Nucleus accumbens (tissue), 56 donors: ENCODE measurements at regions not wholly inside any gene's neighbourhood (a gene's known extent, or its start where the extent isn't known, plus 50 kb on each side); places are given as distances from the start of the nearest gene placed in this dataset.

ENCODE experiments used
- DNase-seq, 56 donors: peaks; one replicate each; lab custom pipeline; 2025; lab: John Stamatoyannopoulos, UW

GRCh38 chr1:14323568-14324247, 274.8 kb upstream of the KAZN start:
- no peak for DNase-seq

GRCh38 chr1:14324248-14324630, 274.2 kb upstream of the KAZN start:
- no peak for DNase-seq

- no peak for DNase-seq
These were observed 271.6 kb upstream of the KAZN start for GRCh38 chr1:14326857-14327256.

GRCh38 chr1:14328685-14329084, 269.8 kb upstream of the KAZN start:
- no peak for DNase-seq

- DNase-seq, result no peak
These were observed 266.3 kb upstream of the KAZN start for GRCh38 chr1:14332158-14332557.

- no peak for DNase-seq
These were observed 263.9 kb upstream of the KAZN start for GRCh38 chr1:14334336-14335176.

GRCh38 chr1:14338509-14338908, 260.0 kb upstream of the KAZN start:
- no peak for DNase-seq

GRCh38 chr1:14339288-14339687, 259.2 kb upstream of the KAZN start:
- DNase-seq, result peak in 14 of 56 donors; percentile 4 to 51 (median 15)

GRCh38 chr1:14340002-14340785, 258.3 kb upstream of the KAZN start:
- DNase-seq, result no peak

GRCh38 chr1:14341147-14341546, 257.3 kb upstream of the KAZN start:
- DNase-seq, result no peak

- no peak for DNase-seq
These were observed 252.4 kb upstream of the KAZN start for GRCh38 chr1:14345946-14346550.

GRCh38 chr1:14347186-14347585, 251.3 kb upstream of the KAZN start:
- no peak for DNase-seq

GRCh38 chr1:14347776-14348175, 250.7 kb upstream of the KAZN start:
- no peak for DNase-seq

GRCh38 chr1:14350197-14350596, 248.3 kb upstream of the KAZN start:
- no peak for DNase-seq

- no peak for DNase-seq
These were observed 245.6 kb upstream of the KAZN start for GRCh38 chr1:14352897-14353296.

GRCh38 chr1:14361005-14361404, 237.5 kb upstream of the KAZN start:
- peak in 1 of 56 donors; percentile 6 for DNase-seq

- DNase-seq, result no peak
These were observed 236.2 kb upstream of the KAZN start for GRCh38 chr1:14362331-14362730.

GRCh38 chr1:14363036-14363590, 235.4 kb upstream of the KAZN start:
- no peak for DNase-seq

GRCh38 chr1:14363707-14364413, 234.6 kb upstream of the KAZN start:
- no peak for DNase-seq
